ENCODE measurements at regions not wholly inside any gene's neighbourhood (a gene's known extent, or its start where the extent isn't known, plus 50 kb on each side); places are given as distances from the start of the nearest gene placed in this dataset.

- no peak for DNase-seq (ENCODE audit: low spot score)
Measured at GRCh38 chr7:84617265-84618030, 422.9 kb upstream of the SEMA3A start.

- DNase-seq (ENCODE audit: low spot score), result no peak
Measured at GRCh38 chr7:84614821-84615501, 420.4 kb upstream of the SEMA3A start.

- no peak for DNase-seq (ENCODE audit: low spot score)
Measured at GRCh38 chr7:84612981-84613681, 418.5 kb upstream of the SEMA3A start.

- DNase-seq (ENCODE audit: low spot score), result no peak
Measured at GRCh38 chr7:84611391-84611790, 416.8 kb upstream of the SEMA3A start.

GRCh38 chr7:84610390-84610789 is 415.8 kb upstream of the SEMA3A start:
- no peak for DNase-seq (ENCODE audit: low spot score)

- DNase-seq (ENCODE audit: low spot score), result no peak
Measured at GRCh38 chr7:84605301-84605700, 410.7 kb upstream of the SEMA3A start.

GRCh38 chr7:84603545-84603944 is 409.0 kb upstream of the SEMA3A start:
- no peak for DNase-seq (ENCODE audit: low spot score)

- no peak for DNase-seq (ENCODE audit: low spot score)
Measured at GRCh38 chr7:84595026-84595425, 400.4 kb upstream of the SEMA3A start.

- DNase-seq (ENCODE audit: low spot score), result no peak
Measured at GRCh38 chr7:84591897-84592296, 397.3 kb upstream of the SEMA3A start.

GRCh38 chr7:84589012-84589411 is 394.4 kb upstream of the SEMA3A start:
- no peak for DNase-seq (ENCODE audit: low spot score)

- DNase-seq (ENCODE audit: low spot score), result no peak
Measured at GRCh38 chr7:84583331-84583730, 388.7 kb upstream of the SEMA3A start.

- DNase-seq (ENCODE audit: low spot score), result no peak
Measured at GRCh38 chr7:84582747-84583146, 388.2 kb upstream of the SEMA3A start.

- DNase-seq (ENCODE audit: low spot score), result no peak
Measured at GRCh38 chr7:84578825-84579224, 384.2 kb upstream of the SEMA3A start.

GRCh38 chr7:84568781-84569180 is 374.2 kb upstream of the SEMA3A start:
- DNase-seq (ENCODE audit: low spot score), result no peak

- DNase-seq (ENCODE audit: low spot score), result no peak
Measured at GRCh38 chr7:84565345-84566074, 370.9 kb upstream of the SEMA3A start.

GRCh38 chr7:84553711-84554110 is 359.1 kb upstream of the SEMA3A start:
- no peak for DNase-seq (ENCODE audit: low spot score)

GRCh38 chr7:84549409-84549808 is 354.8 kb upstream of the SEMA3A start:
- no peak for DNase-seq (ENCODE audit: low spot score)

- DNase-seq (ENCODE audit: low spot score), result no peak
Measured at GRCh38 chr7:84548366-84549365, 354.1 kb upstream of the SEMA3A start.

GRCh38 chr7:84547331-84547730 is 352.7 kb upstream of the SEMA3A start:
- no peak for DNase-seq (ENCODE audit: low spot score)

- DNase-seq (ENCODE audit: low spot score), result no peak
Measured at GRCh38 chr7:84546403-84546802, 351.8 kb upstream of the SEMA3A start.

GRCh38 chr7:84538268-84538667 is 343.7 kb upstream of the SEMA3A start:
- no peak for DNase-seq (ENCODE audit: low spot score)
